T1000 (cell line): ENCODE measurements at regions not wholly inside any gene's neighbourhood (a gene's known extent, or its start where the extent isn't known, plus 50 kb on each side); places are given as distances from the start of the nearest gene placed in this dataset.

ENCODE experiments used
- DNase-seq: peaks from one replicate; lab custom pipeline; 2025; ENCODE audit warnings: mixed read lengths; lab: John Stamatoyannopoulos, UW

- DNase-seq, result no peak
Measured at GRCh38 chr2:139281124-139281523, 500.9 kb upstream of the NXPH2 start.

- no peak for DNase-seq
Measured at GRCh38 chr2:139271879-139272278, 491.7 kb upstream of the NXPH2 start.

- no peak for DNase-seq
Measured at GRCh38 chr2:139271149-139271548, 491.0 kb upstream of the NXPH2 start.

GRCh38 chr2:139260052-139260430 is 479.9 kb upstream of the NXPH2 start:
- DNase-seq, result no peak

- no peak for DNase-seq
Measured at GRCh38 chr2:139259422-139260051, 479.3 kb upstream of the NXPH2 start.

GRCh38 chr2:139241286-139241685 is 461.1 kb upstream of the NXPH2 start:
- DNase-seq, result no peak

- DNase-seq, result no peak
Measured at GRCh38 chr2:139237023-139237422, 456.8 kb upstream of the NXPH2 start.

GRCh38 chr2:139230881-139231280 is 450.7 kb upstream of the NXPH2 start:
- DNase-seq, result no peak

GRCh38 chr2:139228276-139228675 is 448.1 kb upstream of the NXPH2 start:
- no peak for DNase-seq

GRCh38 chr2:139225961-139226360 is 445.8 kb upstream of the NXPH2 start:
- no peak for DNase-seq

- no peak for DNase-seq
Measured at GRCh38 chr2:139218181-139218580, 438.0 kb upstream of the NXPH2 start.

GRCh38 chr2:139217641-139218040 is 437.5 kb upstream of the NXPH2 start:
- no peak for DNase-seq

GRCh38 chr2:139216435-139216834 is 436.2 kb upstream of the NXPH2 start:
- DNase-seq, result no peak

- no peak for DNase-seq
Measured at GRCh38 chr2:139214801-139215200, 434.6 kb upstream of the NXPH2 start.

GRCh38 chr2:139209586-139209985 is 429.4 kb upstream of the NXPH2 start:
- no peak for DNase-seq

- DNase-seq, result no peak
Measured at GRCh38 chr2:139201516-139201915, 421.3 kb upstream of the NXPH2 start.

GRCh38 chr2:139196754-139197153 is 416.6 kb upstream of the NXPH2 start:
- no peak for DNase-seq

- DNase-seq, result no peak
Measured at GRCh38 chr2:139194546-139194945, 414.4 kb upstream of the NXPH2 start.

- no peak for DNase-seq
Measured at GRCh38 chr2:139177041-139177440, 396.9 kb upstream of the NXPH2 start.

- no peak for DNase-seq
Measured at GRCh38 chr2:139175510-139175909, 395.3 kb upstream of the NXPH2 start.

GRCh38 chr2:139170406-139170805 is 390.2 kb upstream of the NXPH2 start:
- DNase-seq, result no peak

GRCh38 chr2:139165601-139166000 is 385.4 kb upstream of the NXPH2 start:
- DNase-seq, result no peak

- DNase-seq, result no peak
Measured at GRCh38 chr2:139165041-139165440, 384.9 kb upstream of the NXPH2 start.

- DNase-seq, result no peak
Measured at GRCh38 chr2:139162957-139163356, 382.8 kb upstream of the NXPH2 start.

- no peak for DNase-seq
Measured at GRCh38 chr2:139162456-139162855, 382.3 kb upstream of the NXPH2 start.
